ENCODE measurements at regions not wholly inside any gene's neighbourhood (a gene's known extent, or its start where the extent isn't known, plus 50 kb on each side); places are given as distances from the start of the nearest gene placed in this dataset.
A peak's percentile ranks its signal among the peaks of the same experiment; 100 is the strongest.

GRCh38 chr15:69857686-69858391 lies 239.9 kb downstream of the TLE3 start:
- H3K4me3 ChIP-seq (ENCODE audit: low read depth, low read length): no peak overlapping the region

GRCh38 chr15:69858456-69858855 lies 239.3 kb downstream of the TLE3 start:
- H3K9me3 ChIP-seq (ENCODE audit: control insufficient read depth, insufficient read depth, low read depth, low read length): no peaks in the 10 kb centered on the region
- peak overlapping the region; percentile 56; the same call in 1 of the 2 replicates for H3K27ac ChIP-seq (ENCODE audit: low read depth, low read length)
- H3K4me1 ChIP-seq (ENCODE audit: control insufficient read depth, insufficient read depth, low read length): peaks cover 60% of the 10 kb centered on the region; the same call in 1 of the 2 replicates
- no peak overlapping the region for H3K4me3 ChIP-seq (ENCODE audit: low read depth, low read length)
- H3K9ac ChIP-seq (ENCODE audit: low read length): peak overlapping the region; percentile 63
- H3K36me3 ChIP-seq (ENCODE audit: control insufficient read depth, insufficient read depth, low read length): no peaks in the 10 kb centered on the region
- no peaks in the 10 kb centered on the region for H3K27me3 ChIP-seq (ENCODE audit: control insufficient read depth, insufficient read depth, low read length)

More at GRCh38 chr15:69857686-69858391, 239.9 kb downstream of the TLE3 start:
- Histone ChIP-seq H3K4me1 (ENCODE audit: control insufficient read depth, insufficient read depth, low read length) (peaks cover 62% of the 10 kb centered on the region; the same call in 1 of the 2 replicates), H3K9ac (ENCODE audit: low read length) (peak overlapping the region; percentile 63), H3K36me3 (ENCODE audit: control insufficient read depth, insufficient read depth, low read length) (no peaks in the 10 kb centered on the region), H3K9me3 (ENCODE audit: control insufficient read depth, insufficient read depth, low read depth, low read length) (no peaks in the 10 kb centered on the region), H3K27me3 (ENCODE audit: control insufficient read depth, insufficient read depth, low read length) (no peaks in the 10 kb centered on the region), H3K27ac (ENCODE audit: low read depth, low read length) (peak overlapping the region; percentile 56; the same call in 1 of the 2 replicates)

GRCh38 chr15:69859866-69860265 lies 237.9 kb downstream of the TLE3 start:
- no peak overlapping the region for H3K9ac ChIP-seq (ENCODE audit: low read length)
- 0 out of 2 replicates have a peak, but pooled peaks cover 7% of the 10 kb centered on the region for H3K9me3 ChIP-seq (ENCODE audit: control insufficient read depth, insufficient read depth, low read depth, low read length)
- peaks cover 46% of the 10 kb centered on the region; the same call in 1 of the 2 replicates for H3K4me1 ChIP-seq (ENCODE audit: control insufficient read depth, insufficient read depth, low read length)
- no peak overlapping the region for H3K4me3 ChIP-seq (ENCODE audit: low read depth, low read length)
- no peaks in the 10 kb centered on the region for H3K27me3 ChIP-seq (ENCODE audit: control insufficient read depth, insufficient read depth, low read length)
- H3K27ac ChIP-seq (ENCODE audit: low read depth, low read length): no peak overlapping the region
- no peaks in the 10 kb centered on the region for H3K36me3 ChIP-seq (ENCODE audit: control insufficient read depth, insufficient read depth, low read length)

- Histone ChIP-seq H3K9me3 (ENCODE audit: control insufficient read depth, insufficient read depth, low read depth, low read length) (0 out of 2 replicates have a peak, but pooled peaks cover 7% of the 10 kb centered on the region), H3K27ac (ENCODE audit: low read depth, low read length) (no peak overlapping the region), H3K4me3 (ENCODE audit: low read depth, low read length) (no peak overlapping the region), H3K9ac (ENCODE audit: low read length) (no peak overlapping the region), H3K27me3 (ENCODE audit: control insufficient read depth, insufficient read depth, low read length) (no peaks in the 10 kb centered on the region), H3K4me1 (ENCODE audit: control insufficient read depth, insufficient read depth, low read length) (peaks cover 42% of the 10 kb centered on the region; the same call in 1 of the 2 replicates), H3K36me3 (ENCODE audit: control insufficient read depth, insufficient read depth, low read length) (no peaks in the 10 kb centered on the region)
These were observed 237.4 kb downstream of the TLE3 start for GRCh38 chr15:69860321-69860720.

GRCh38 chr15:69860921-69861320 lies 236.8 kb downstream of the TLE3 start:
- H3K4me1 ChIP-seq (ENCODE audit: control insufficient read depth, insufficient read depth, low read length): peaks cover 36% of the 10 kb centered on the region; the same call in 1 of the 2 replicates
- H3K9ac ChIP-seq (ENCODE audit: low read length): no peak overlapping the region
- no peak overlapping the region for H3K27ac ChIP-seq (ENCODE audit: low read depth, low read length)
- 0 out of 2 replicates have a peak, but pooled peaks cover 7% of the 10 kb centered on the region for H3K9me3 ChIP-seq (ENCODE audit: control insufficient read depth, insufficient read depth, low read depth, low read length)
- no peaks in the 10 kb centered on the region for H3K27me3 ChIP-seq (ENCODE audit: control insufficient read depth, insufficient read depth, low read length)
- H3K36me3 ChIP-seq (ENCODE audit: control insufficient read depth, insufficient read depth, low read length): no peaks in the 10 kb centered on the region
- H3K4me3 ChIP-seq (ENCODE audit: low read depth, low read length): no peak overlapping the region

GRCh38 chr15:69861331-69862171 lies 236.2 kb downstream of the TLE3 start:
- no peaks in the 10 kb centered on the region for H3K27me3 ChIP-seq (ENCODE audit: control insufficient read depth, insufficient read depth, low read length)
- H3K9me3 ChIP-seq (ENCODE audit: control insufficient read depth, insufficient read depth, low read depth, low read length): 0 out of 2 replicates have a peak, but pooled peaks cover 7% of the 10 kb centered on the region
- H3K9ac ChIP-seq (ENCODE audit: low read length): no peak overlapping the region
- no peaks in the 10 kb centered on the region for H3K36me3 ChIP-seq (ENCODE audit: control insufficient read depth, insufficient read depth, low read length)
- H3K27ac ChIP-seq (ENCODE audit: low read depth, low read length): no peak overlapping the region
- H3K4me3 ChIP-seq (ENCODE audit: low read depth, low read length): no peak overlapping the region
- H3K4me1 ChIP-seq (ENCODE audit: control insufficient read depth, insufficient read depth, low read length): peaks cover 35% of the 10 kb centered on the region; the same call in 1 of the 2 replicates

- Histone ChIP-seq H3K27me3 (ENCODE audit: control insufficient read depth, insufficient read depth, low read length) (no peaks in the 10 kb centered on the region), H3K4me1 (ENCODE audit: control insufficient read depth, insufficient read depth, low read length) (peaks cover 27% of the 10 kb centered on the region; the same call in 1 of the 2 replicates), H3K27ac (ENCODE audit: low read depth, low read length) (no peak overlapping the region), H3K36me3 (ENCODE audit: control insufficient read depth, insufficient read depth, low read length) (no peaks in the 10 kb centered on the region), H3K9ac (ENCODE audit: low read length) (no peak overlapping the region), H3K9me3 (ENCODE audit: control insufficient read depth, insufficient read depth, low read depth, low read length) (0 out of 2 replicates have a peak, but pooled peaks cover 7% of the 10 kb centered on the region), H3K4me3 (ENCODE audit: low read depth, low read length) (no peak overlapping the region)
These were observed 235.2 kb downstream of the TLE3 start for GRCh38 chr15:69862540-69862939.

- Histone ChIP-seq H3K9me3 (ENCODE audit: control insufficient read depth, insufficient read depth, low read depth, low read length) (0 out of 2 replicates have a peak, but pooled peaks cover 7% of the 10 kb centered on the region), H3K27ac (ENCODE audit: low read depth, low read length) (no peak overlapping the region; the same call in 1 of the 2 replicates), H3K36me3 (ENCODE audit: control insufficient read depth, insufficient read depth, low read length) (no peaks in the 10 kb centered on the region), H3K9ac (ENCODE audit: low read length) (no peak overlapping the region), H3K4me3 (ENCODE audit: low read depth, low read length) (no peak overlapping the region), H3K27me3 (ENCODE audit: control insufficient read depth, insufficient read depth, low read length) (no peaks in the 10 kb centered on the region), H3K4me1 (ENCODE audit: control insufficient read depth, insufficient read depth, low read length) (peaks cover 18% of the 10 kb centered on the region; the same call in 1 of the 2 replicates)
These were observed 234.3 kb downstream of the TLE3 start for GRCh38 chr15:69863446-69863845.

GRCh38 chr15:69865369-69865768 lies 232.3 kb downstream of the TLE3 start:
- Histone ChIP-seq H3K9me3 (ENCODE audit: control insufficient read depth, insufficient read depth, low read depth, low read length) (0 out of 2 replicates have a peak, but pooled peaks cover 7% of the 10 kb centered on the region), H3K4me1 (ENCODE audit: control insufficient read depth, insufficient read depth, low read length) (peaks cover 14% of the 10 kb centered on the region; the same call in 1 of the 2 replicates), H3K4me3 (ENCODE audit: low read depth, low read length) (no peak overlapping the region), H3K9ac (ENCODE audit: low read length) (no peak overlapping the region), H3K27me3 (ENCODE audit: control insufficient read depth, insufficient read depth, low read length) (no peaks in the 10 kb centered on the region), H3K36me3 (ENCODE audit: control insufficient read depth, insufficient read depth, low read length) (no peaks in the 10 kb centered on the region), H3K27ac (ENCODE audit: low read depth, low read length) (no peak overlapping the region)

GRCh38 chr15:69868756-69869155 lies 229.0 kb downstream of the TLE3 start:
- H3K9me3 ChIP-seq (ENCODE audit: control insufficient read depth, insufficient read depth, low read depth, low read length): peaks cover 10% of the 10 kb centered on the region
- H3K27me3 ChIP-seq (ENCODE audit: control insufficient read depth, insufficient read depth, low read length): no peaks in the 10 kb centered on the region
- H3K4me1 ChIP-seq (ENCODE audit: control insufficient read depth, insufficient read depth, low read length): no peaks in the 10 kb centered on the region
- H3K9ac ChIP-seq (ENCODE audit: low read length): no peak overlapping the region
- no peaks in the 10 kb centered on the region for H3K36me3 ChIP-seq (ENCODE audit: control insufficient read depth, insufficient read depth, low read length)
- H3K27ac ChIP-seq (ENCODE audit: low read depth, low read length): no peak overlapping the region
- no peak overlapping the region for H3K4me3 ChIP-seq (ENCODE audit: low read depth, low read length)

Measured in HUES6 (cell line).